ENCODE measurements at regions not wholly inside any gene's neighbourhood (a gene's known extent, or its start where the extent isn't known, plus 50 kb on each side); places are given as distances from the start of the nearest gene placed in this dataset.
"Not testable (repeated sequence)": the region's sequence is repeated elsewhere in the genome, so short reads cannot be mapped to it uniquely, and the experiment has no call there.

- DNase-seq: not testable (repeated sequence)
Observed at GRCh38 chr10:38364073-38364472, 269.9 kb downstream of the ZNF37A start.

GRCh38 chr10:38365917-38366316, 271.8 kb downstream of the ZNF37A start:
- DNase-seq: not testable (repeated sequence)

- DNase-seq: not testable (repeated sequence)
Observed at GRCh38 chr10:38383800-38384199, 289.7 kb downstream of the ZNF37A start.

GRCh38 chr10:38386869-38387268, 292.7 kb downstream of the ZNF37A start:
- DNase-seq: not testable (repeated sequence)

- not testable (repeated sequence) for DNase-seq
Observed at GRCh38 chr10:38390725-38391124, 296.6 kb downstream of the ZNF37A start.

- DNase-seq: not testable (repeated sequence)
Observed at GRCh38 chr10:38395465-38395864, 301.3 kb downstream of the ZNF37A start.

- DNase-seq: not testable (repeated sequence)
Observed at GRCh38 chr10:38396178-38396954, 302.2 kb downstream of the ZNF37A start.

- not testable (repeated sequence) for DNase-seq
Observed at GRCh38 chr10:38401565-38401964, 307.4 kb downstream of the ZNF37A start.

- peak; percentile 60 to 63 for DNase-seq
Observed at GRCh38 chr10:38402442-38403346, 308.6 kb downstream of the ZNF37A start.

GRCh38 chr10:38403347-38404117, 309.4 kb downstream of the ZNF37A start:
- DNase-seq: not testable (repeated sequence)

GRCh38 chr10:38423634-38424033, 329.5 kb downstream of the ZNF37A start:
- DNase-seq: not testable (repeated sequence)

- not testable (repeated sequence) for DNase-seq
Observed at GRCh38 chr10:38430242-38430641, 336.1 kb downstream of the ZNF37A start.

GRCh38 chr10:38437359-38437758, 343.2 kb downstream of the ZNF37A start:
- not testable (repeated sequence) for DNase-seq

- DNase-seq: not testable (repeated sequence)
Observed at GRCh38 chr10:38448614-38449355, 354.6 kb downstream of the ZNF37A start.

GRCh38 chr10:38449618-38450017, 355.5 kb downstream of the ZNF37A start:
- not testable (repeated sequence) for DNase-seq

- DNase-seq: not testable (repeated sequence)
Observed at GRCh38 chr10:38450372-38451057, 356.4 kb downstream of the ZNF37A start.

GRCh38 chr10:38451306-38451967, 357.3 kb downstream of the ZNF37A start:
- DNase-seq: not testable (repeated sequence)
